CD4-positive, alpha-beta T cell treated with Interleukin-4 for 4 hours (primary cell): ENCODE measurements at regions not wholly inside any gene's neighbourhood (a gene's known extent, or its start where the extent isn't known, plus 50 kb on each side); places are given as distances from the start of the nearest gene placed in this dataset.

Source experiments
- DNase-seq: peaks from one replicate; pipeline ENCODE4 v3.0.0-alpha.2; 2020

DNA sequence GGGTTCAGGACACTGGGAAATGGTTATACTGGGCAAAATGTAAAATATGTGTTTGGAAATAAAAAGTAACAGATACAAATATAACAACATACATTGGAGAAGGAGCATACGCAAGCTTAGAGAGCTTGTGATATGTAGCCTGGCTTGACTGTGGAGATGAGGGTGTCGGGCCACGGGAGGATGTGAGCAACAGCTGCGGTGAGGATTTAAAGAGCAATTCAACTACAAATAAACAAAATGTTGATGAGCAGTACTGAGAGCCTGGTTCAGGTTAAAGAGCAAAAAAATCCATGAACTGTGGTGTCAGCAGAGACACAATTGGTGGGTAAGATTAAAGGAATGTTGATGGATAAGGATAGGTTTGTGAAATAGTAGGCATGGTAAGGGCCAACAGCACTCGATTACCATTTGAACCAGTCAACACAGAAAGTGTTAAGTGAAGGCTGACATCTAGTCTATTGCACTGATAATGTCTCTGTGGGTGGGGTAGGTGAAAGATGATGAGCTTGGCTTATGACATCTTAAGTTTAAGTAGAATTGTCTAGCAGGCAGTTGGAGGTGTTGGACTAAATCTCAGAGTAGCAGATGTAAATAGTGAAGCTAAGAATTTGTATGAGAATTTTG, 723.2 kb downstream of the EPM2A start:
- DNase-seq = no peak

DNA sequence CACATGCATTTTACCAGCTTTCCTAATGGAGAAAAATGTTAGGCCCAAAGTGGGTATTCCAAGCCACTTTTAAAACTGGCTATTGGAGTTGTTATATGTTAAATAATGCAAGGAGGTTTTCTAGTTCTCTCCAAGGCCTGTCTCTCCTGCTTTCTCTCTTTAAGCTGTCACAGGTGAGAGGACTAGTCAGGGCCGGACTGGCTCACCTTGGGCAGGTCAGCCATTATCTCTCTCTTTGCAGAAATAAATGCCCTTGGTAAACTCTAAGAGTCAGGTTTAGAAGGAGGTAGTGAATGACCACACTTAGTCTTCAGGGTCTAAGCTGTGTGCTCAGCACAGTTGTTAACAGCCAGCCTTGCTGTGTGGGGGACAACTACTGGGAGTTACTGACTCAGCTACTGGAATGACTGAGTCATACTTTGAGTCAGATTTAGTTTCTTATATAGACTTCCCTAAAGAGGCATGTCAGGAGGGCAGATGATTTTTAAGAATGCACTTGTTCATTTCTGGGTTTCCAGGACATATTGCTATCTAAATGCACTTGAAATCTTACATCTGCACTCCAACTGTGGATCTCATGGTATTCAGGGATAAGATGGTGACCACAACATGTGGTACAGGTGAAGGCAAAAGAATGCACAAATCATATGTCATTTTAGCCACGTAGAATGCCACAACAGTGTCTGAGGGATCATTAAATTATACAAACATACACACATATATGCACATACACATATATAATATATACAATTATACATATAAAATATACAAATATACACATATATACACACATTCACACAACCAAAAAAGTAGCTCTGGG, 719.4 kb downstream of the EPM2A start:
- DNase-seq = no peak

DNA sequence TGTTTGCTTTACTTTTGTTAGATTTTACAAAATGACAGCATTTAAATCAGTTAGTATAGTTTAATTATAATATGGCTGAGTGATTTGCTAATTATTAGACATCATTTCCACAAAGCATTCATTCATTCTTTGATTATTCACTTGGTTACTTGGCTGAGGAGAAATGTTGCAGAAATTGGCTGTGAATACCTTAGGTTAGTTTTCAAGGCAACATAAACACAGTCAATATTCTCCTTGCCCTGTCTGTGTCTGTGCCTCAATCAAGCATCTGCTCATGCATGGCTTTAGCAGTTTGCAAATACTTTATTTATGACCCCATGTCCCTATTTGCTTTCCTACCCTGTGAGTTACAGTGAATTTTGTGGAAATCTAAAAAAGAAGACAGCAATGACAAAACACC, 718.3 kb downstream of the EPM2A start:
- DNase-seq = no peak

DNA sequence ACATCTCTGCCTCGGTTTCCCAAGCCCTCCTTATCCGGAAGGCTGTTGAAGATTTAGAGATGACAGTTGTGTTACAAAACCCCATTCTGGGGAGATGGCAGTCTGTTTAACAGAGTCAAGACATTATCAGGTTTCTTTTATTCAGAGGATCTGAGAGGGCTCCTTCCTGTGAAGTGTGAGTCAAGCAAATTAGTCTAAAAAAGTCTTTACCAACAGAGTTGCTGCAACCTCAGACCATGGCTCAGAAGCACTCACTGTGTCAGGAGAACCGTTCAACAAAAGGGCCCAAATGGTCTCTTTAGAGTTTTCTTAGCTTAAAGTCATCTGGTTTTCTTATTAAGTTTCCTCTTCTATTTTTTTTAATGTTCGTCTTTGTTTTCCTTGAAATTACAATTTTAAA, 717.8 kb downstream of the EPM2A start:
- DNase-seq = no peak

DNA sequence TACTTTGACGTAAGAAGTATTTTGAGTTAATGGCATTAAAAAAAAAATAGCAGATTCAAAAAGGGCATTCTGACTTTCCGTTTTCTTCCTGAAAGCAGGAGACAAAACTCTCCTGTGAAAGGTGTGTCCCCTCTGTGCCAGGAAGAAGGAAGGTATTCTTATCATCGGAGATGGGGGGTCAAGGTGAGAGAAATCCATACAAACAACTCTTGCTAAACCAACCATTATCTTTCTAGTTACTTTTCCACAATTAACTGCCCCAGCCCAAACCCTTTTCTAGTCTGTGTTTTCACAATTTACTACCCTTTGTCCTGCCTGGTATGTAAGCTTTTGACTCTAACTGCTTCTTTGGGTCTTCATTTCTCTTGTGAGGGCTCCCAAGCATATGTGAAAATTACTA, 717.3 kb downstream of the EPM2A start:
- no peak for DNase-seq

DNA sequence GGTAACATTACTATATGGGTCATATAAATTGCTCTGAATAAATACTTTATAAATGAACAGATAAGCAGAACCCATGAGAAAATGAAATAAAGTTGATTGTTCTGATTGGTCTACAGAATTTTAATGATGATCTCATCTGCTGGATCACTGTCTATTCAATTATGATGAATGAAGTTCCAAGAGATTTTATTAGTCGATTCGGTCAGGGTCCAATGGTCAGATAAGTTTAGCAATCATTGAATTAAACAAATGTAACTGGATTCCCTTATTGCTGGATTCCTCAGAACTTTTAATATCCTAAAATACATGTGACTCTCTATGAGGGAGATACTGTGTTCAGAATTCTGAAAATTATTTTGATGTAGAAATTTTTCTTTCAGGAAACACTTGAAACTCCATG, 715.2 kb downstream of the EPM2A start:
- DNase-seq = no peak

DNA sequence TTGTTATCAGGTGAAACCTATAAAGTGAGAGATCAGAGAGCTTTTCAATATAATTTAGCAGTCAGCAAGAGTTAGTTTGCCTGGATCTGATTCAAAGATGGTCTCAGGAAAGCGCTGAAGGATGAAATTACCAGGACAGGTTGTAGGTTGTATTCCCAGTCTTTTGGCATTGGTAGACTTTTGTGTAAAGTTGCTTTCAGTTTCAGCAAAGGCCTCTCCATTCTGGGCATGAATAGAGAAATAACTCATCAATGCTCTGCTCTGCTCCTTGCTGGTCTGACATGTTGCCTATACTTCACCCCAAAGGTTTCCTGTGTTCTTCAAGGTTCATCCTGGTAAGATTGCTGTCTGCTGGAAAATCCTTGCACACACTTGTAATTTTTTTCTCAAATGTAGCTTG, 714.8 kb downstream of the EPM2A start:
- no peak for DNase-seq

DNA sequence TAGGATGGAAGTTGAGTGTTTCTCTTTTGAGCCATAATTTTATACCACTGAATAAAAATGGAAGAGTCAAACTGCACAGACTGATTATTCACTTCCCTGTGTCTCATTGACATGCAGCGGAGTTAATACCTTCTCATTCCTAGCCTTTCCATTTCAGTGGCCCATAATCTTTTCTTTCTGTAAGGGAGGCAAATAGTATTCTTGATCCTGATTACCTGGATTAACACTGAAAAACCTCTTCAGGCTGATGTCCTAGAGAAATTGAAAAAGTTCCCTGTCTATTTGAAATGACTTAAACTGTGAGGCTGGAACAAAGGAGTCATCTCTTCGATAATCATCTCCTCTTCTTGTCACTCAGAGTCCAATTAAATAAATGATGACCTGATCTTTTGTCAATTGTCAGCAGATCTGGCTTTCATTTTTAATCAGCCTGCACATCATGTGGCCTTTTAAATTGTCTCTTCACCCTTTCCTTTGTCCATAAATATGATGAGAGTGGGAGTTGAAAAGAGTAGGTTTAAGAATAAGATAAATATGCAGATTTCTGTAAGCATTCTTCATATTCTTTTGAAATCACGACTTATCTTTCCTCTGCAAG, 713.0 kb downstream of the EPM2A start:
- no peak for DNase-seq

DNA sequence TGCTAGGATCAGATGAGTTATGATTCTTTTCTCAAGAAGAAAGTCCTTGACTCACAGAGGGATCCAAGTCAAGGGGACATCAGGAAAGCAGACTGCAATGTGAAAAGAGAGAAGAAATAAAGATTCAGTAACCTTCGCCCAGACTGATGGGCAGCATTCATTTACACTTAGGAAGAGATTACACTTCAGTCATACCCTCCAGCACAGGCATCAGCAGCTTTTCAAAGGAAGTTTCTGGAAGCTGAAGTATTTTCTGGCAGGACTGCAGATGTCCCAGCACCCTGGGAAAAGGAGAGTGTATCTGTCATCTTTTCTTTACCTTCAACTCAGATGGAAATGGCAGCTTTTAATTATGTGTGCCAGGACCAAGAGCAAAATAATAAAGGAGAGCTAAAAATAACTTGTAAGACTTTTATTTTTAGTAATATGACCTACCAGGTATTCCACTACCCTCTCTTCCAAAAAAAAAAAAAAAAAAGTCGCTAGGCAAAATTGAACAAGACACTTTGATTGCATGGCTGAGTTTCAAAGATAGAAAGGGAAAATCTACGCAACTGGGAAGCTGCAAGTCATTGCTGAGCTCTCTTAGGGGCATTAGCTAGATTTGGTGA, 712.1 kb downstream of the EPM2A start:
- no peak for DNase-seq

DNA sequence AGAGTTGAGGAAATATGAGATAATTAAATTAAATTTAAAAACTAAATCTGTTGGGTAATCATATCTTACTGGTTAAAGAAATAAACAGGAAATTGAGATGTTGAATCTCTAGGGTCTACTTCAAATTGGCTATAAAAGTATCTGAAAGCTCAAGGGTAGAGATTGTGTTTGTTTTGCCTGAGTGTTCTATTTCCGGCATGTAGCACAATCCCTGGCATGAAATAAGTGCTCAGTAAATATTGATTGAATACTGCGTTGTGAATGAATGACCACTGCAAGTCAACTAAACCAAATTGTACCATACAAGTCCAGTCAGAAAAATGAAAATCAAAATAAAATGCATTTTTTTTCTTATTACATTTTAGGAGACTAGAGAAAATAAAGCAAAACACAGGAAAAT, 709.8 kb downstream of the EPM2A start:
- DNase-seq = no peak

DNA sequence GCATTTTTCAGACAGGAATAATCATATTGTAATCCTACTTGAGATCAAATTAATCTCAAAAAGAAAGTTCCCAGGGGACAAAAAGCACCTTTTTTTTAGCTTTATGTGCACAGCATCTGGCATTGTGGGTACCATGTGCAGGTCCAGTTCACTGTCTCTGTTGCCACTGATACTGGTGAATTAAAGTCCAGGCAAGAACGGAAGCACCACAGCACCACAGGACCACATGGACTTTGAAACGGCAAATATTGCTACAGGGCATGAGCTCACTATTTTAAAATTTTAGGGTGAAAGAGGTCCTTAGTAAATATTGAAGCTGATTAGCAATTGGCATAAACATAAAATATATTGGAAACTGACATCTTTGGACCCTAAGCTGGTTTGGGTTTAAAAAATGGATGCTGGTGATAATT, 709.0 kb downstream of the EPM2A start:
- no peak for DNase-seq

DNA sequence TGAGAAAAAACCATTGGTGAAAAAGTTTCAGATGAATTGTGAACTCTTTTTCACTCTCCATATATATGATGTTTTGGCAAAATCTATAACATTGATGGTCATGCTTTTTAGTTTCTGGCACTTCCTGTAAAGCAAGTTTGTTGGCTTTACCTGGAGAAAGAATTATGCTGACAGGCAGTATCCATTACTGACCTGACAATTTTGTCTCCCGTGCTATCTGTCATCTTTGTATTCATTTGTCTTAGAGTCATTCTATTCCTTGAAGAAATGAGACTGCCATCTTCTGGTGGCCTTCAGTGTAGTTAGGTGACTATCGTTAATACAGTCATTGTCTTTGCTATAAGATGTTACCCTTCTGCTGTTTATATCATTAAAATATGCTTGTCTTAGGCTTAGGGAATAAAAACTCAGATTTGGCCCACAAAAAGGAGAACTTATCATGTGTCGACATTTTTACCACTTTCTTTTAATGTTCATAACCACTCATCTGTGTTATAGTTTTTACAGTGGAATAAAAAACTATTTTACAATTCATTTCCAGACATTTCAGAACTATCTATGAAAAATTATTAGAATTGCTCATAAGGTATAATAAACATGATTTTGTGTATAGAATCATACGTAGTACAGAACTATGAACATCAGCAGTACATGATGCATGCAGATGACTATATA, 707.0 kb downstream of the EPM2A start:
- DNase-seq = peak; percentile 15

DNA sequence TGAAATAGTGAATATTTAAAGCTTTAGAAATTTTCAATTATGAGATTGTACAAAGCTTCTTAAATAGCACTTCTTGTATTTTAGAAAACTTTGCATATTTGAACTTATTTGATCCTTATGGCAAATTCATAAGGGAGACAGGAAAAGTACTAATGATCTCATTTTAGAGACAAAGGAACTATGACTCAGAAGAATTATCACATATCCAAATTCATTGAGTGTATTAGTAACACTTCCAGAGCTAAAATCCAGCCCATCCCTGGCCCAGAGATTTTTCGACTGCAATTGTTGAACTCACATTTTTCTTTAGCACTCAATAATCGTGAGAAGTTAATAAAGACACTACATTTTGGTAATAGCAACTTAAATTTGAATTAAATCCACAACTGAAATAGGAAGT, 704.3 kb downstream of the EPM2A start:
- DNase-seq = no peak

DNA sequence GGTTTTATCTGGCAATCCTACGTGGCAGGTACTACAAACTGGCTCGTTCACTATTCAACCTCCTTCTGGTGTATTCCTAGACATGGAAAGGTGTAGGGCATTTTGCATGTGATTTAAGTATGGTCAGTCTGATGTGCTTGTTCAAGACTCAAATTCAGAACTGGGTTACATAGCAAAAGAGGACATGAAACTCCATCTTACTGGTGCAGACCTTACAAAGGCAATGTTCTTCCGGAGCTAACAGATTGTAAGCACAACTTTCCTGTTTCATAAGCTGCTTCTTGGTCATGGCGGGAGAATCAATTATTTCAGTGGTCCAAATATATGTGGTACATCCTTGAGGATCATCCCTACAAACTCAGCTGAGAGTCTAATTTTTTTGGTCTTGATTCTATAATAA, 703.4 kb downstream of the EPM2A start:
- no peak for DNase-seq

DNA sequence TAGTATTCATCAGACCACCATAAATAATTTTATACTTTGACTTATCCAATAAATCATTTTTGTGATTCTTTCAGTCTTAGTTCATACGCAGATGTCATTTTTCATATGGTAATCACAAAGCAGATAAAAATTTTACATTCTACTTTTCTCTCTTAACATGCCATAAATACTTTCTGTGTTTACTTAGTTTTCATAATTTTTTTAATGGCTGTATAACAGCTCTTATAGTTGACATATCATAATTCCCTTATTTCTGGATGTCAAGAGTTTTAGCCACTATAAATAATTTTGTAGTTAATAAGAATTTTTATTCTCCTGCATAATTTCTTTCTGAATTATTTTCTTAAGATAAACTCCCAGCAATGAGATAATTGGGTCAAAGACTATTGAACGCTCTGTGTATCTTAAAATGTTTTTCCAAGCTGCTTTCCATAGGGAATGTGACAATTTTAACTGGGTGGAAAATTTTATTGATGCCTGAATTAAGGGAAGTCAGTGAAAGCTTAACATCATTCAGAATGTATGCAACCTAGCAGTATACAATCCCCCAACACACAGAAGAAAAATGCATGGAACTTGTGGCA, 702.7 kb downstream of the EPM2A start:
- DNase-seq = no peak

DNA sequence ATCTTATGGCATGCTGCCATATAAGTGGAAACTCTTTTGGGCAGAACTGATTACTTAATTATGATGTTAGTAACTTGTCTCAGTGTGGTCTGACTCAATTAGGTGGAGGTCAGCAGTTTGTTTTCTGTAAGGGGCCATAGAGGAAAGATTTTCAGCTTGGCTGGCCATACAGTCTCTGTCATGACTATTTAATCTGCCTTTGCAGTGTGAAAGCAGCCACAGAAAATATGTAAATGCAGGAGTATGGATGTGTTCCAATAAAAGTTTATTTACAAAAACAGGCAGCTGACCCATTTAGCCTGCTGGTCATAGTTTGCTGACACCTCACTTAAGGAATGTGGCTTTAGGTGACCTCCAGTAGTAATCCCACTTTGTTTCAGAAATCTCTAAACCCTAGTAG, 700.7 kb downstream of the EPM2A start:
- no peak for DNase-seq

DNA sequence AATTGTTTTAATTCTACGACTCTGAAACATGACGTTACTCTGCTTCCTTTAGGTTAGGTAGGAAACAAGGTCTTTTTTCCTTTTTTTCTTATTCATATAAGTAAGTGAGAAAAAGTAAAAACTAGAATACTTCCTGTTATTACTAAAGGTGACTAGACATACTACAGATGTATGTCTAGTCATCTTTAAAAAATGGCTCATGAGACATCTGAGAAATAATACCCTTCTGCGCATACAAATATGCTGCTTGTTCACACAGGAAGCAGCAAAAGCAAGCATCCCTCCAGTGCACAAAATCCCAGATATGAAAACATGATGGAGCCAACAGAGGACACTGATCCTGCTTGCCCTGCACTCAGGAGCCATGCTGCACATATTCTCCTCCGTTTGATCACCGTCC, 699.1 kb downstream of the EPM2A start:
- no peak for DNase-seq

DNA sequence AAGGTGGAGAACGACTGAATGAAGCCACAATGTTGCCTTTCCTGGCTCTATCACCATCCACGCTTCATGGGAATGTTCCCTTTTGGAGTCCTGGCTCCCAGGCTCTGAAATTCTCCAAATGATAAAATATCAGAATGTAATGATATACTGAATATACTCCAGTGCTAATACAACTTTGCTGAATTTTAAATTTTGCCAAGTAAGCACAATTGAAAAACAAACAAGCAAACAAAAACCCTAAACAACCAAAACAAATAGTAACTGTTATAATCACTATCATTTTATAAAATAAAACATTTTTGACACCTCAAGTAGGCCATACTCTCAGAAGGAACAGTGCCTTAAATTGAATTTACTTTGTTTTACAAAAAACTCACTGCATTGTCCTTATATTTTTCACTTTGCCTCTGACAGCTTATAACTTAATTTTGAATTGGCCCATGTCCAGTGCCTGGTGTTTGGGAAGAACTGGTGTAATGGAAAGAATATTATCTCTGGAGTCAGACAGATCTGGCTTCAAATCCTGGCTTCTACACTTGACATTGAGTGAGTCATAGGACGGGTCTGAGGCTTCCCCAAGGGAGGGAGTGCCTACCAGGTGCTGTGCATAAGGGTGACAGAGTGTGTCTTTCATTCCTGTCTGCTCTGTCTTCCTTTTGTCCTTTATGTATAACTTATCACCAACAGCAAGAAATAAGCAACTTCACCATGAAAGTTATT, 698.3 kb downstream of the EPM2A start:
- no peak for DNase-seq

DNA sequence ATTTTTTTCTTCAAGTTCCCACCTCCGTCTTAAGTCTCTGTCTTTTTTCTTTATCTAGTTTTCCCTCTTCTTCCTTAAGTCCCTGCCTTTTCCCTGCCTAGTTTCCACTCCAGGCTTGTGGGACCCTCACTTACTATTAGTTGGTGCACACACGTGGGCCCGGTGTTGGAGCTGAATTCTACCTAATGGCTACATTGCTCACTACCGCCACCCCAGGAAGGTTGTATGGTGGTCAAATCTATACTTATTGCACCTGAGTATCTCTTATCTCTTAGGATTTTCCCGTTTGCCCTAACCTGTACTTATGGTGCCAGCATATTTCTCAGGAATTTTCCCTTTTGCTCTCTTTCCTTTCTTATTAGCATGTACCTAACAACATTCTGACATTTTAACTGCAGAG, 692.8 kb downstream of the EPM2A start:
- DNase-seq = no peak

DNA sequence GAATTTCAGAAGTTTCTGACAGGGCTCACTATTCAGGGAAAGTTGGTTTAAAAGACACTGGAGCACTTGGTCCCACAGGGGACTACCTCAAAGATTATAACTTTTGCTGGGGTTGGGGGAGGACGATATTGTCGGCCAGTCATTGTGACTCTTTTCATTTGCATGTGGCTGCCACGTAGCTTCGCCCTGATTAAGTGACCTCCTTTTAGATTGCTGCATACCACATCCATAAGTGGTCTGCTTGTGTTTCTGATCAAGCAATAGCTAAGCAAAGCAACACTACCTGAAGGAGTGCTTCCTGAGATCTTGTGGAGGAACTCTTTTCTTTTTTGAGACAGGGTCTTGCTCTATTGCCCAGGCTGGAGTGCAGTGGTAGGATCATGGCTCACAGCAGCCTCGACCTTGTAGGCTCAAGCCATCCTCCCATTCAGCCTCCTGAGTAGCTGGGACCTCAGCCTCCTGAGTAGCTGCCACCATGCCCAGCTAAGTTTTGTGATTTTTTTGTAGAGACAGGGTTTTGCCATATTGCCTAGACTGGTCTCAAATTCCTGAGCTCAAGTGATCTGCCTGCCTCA, 691.3 kb downstream of the EPM2A start:
- no peak for DNase-seq

DNA sequence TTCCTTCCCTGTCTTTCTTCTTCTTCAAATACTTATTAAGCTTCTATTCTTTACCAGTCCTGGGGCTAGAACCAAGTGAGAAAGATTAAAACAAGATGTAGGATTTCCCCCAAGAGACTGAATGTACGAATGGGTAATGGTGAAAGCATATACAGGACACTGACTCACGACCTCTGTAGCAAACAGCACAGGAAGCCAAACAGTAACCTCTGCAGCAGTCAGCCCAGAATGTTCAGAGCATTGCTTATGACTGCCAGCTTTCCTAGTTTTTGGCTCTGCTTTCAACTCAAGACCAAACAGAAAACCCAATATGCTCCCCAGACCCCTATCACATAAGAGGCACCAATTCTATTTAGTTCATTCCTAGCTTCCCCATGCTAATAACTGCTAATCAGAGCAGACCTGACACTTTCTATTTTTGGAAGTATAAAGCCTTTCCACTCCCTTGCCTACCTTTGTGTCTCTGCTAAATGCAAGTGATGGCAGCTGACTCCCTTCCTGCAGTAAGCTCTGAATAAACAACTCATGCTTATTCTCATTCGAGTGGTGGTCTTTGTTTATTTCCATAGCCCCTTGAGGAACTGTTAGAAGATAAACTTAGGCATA, 690.6 kb downstream of the EPM2A start:
- DNase-seq = no peak

DNA sequence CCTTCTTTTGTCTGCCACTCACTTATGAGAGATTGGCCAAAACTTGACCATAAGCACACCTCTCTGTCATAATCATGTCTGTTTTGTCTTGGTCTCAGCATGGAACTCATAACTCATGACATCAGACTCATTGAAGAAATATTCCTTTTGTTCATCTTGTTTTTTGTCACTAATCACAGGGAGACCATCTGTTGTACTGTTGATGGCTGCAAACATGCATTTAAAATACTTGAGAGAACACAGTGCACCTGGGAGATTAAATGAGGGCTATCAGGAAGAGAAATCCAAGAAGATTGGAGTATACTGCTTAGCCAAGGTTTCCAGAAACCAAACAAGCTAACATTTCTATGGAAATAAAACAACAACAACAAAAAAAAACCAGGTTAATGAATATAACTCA, 689.7 kb downstream of the EPM2A start:
- no peak for DNase-seq
